Sigmoid colon (tissue), 6 donors: ENCODE measurements at regions not wholly inside any gene's neighbourhood (a gene's known extent, or its start where the extent isn't known, plus 50 kb on each side); places are given as distances from the start of the nearest gene placed in this dataset.

ENCODE experiments used
- DNase-seq: peaks from one replicate; pipeline ENCODE4 v3.0.0-alpha.2; 2019
- H3K27ac ChIP-seq, 4 donors: fragments of 200-600 bp; sonication (generic); one replicate each; pipeline ENCODE4 v1.5.1; 2016 to 2019; ENCODE audit warnings: mild to moderate bottlenecking in 1 of 4
- H3K27me3 ChIP-seq, 3 donors: fragments of 200-600 bp; sonication (generic); one replicate each; pipeline ENCODE4 v1.5.1; 2019; ENCODE audit warnings: mild to moderate bottlenecking in 1 of 3
- H3K36me3 ChIP-seq, 4 donors: fragments of 200-600 bp; sonication (generic); one replicate each; pipeline ENCODE4 v1.5.1; 2016 to 2019
- H3K4me1 ChIP-seq, 4 donors: fragments of 200-600 bp; sonication (generic); one replicate each; pipeline ENCODE4 v1.5.1; 2017 to 2019
- H3K4me3 ChIP-seq, 4 donors: fragments of 200-600 bp; sonication (generic); one replicate each; pipeline ENCODE4 v1.5.1; 2017 to 2019; ENCODE audit warnings: mild to moderate bottlenecking in 2 of 4, moderate library complexity in 1 of 4
- H3K9me3 ChIP-seq, 4 donors: fragments of 200-600 bp in 3 of 4; sonication (generic) in 3 of 4; one replicate each; pipeline versions ENCODE4 v1.5.1 to v1.6.1; 2013 to 2019
- CTCF ChIP-seq, 4 experiments: fragments of 450-650 bp in 3 of 4; fragments of 200-600 bp in 1 of 4; IDR thresholded peaks; one replicate each; pipeline ENCODE4 v1.5.1; 2016 to 2019; ENCODE audit warnings: antibody characterized with exemption in 4 of 4, mild to moderate bottlenecking in 3 of 4, moderate library complexity in 2 of 4
- EP300 ChIP-seq, 4 donors: sonication (generic); formaldehyde crosslinking; IDR thresholded peaks; one replicate each; pipeline ENCODE4 v1.6.1; 2017; ENCODE audit warnings: antibody characterized with exemption in 4 of 4
- POLR2A ChIP-seq, 2 donors: fragments of 450-650 bp; IDR thresholded peaks; one replicate each; pipeline ENCODE4 v1.6.1; 2016; ENCODE audit warnings: antibody characterized with exemption in 2 of 2, mild to moderate bottlenecking in 2 of 2, moderate library complexity in 2 of 2
- POLR2AphosphoS5 ChIP-seq, 4 donors: sonication (generic); formaldehyde crosslinking; IDR thresholded peaks; one replicate each; pipeline ENCODE4 v1.6.1; 2017; ENCODE audit warnings: antibody characterized with exemption in 4 of 4
- WGBS, 2 donors: extraction: QIAGEN DNeasy Blood & Tissue Kit; methylation state at CpG; one replicate each; pipeline ENCODE4 v1.1.7; 2013; 5-methylcytosine and 5-hydroxymethylcytosine counted together
- intact Hi-C: fragments of 100-400 bp; cut with DNase I; formaldehyde crosslinking; loops from one replicate; pipeline ENCODE4 v1.15.1; 2023
- donor health status: healthy with polysubstance abuse.
- donor health status: healthy.

GRCh38 chr17:77781536-77781935 is 177.0 kb upstream of the TNRC6C start:
- DNase-seq, result no peak
- Histone ChIP-seq H3K27ac (no peak overlapping the region), H3K36me3 (no peaks in the 10 kb centered on the region), H3K27me3 (no peaks in the 10 kb centered on the region), H3K9me3 (no peaks in the 10 kb centered on the region), H3K4me1 (peaks cover 0 to 19% (median 16%) of the 10 kb centered on the region in 4 donors), H3K4me3 (no peak overlapping the region)
- TF ChIP-seq CTCF (IDR thresholded peaks at IDR 0.05) (no peak), POLR2AphosphoS5 (IDR thresholded peaks at IDR 0.05) (no peak), EP300 (IDR thresholded peaks at IDR 0.05) (no peak), POLR2A (IDR thresholded peaks at IDR 0.05) (no peak)
- intact Hi-C loops, result no loop called here
- 67 to 76% methylated on average over 7 of the region's 7 CpGs for WGBS, 2 donors

- WGBS, 2 donors, result 65 to 73% methylated on average over 10 of the region's 10 CpGs
- intact Hi-C loops, result no loop called here
Measured at GRCh38 chr17:77782201-77782600, 176.3 kb upstream of the TNRC6C start.

GRCh38 chr17:77782611-77783010 is 175.9 kb upstream of the TNRC6C start:
- 82 to 90% methylated on average over 14 of the region's 14 CpGs for WGBS, 2 donors
- Histone ChIP-seq H3K4me1 (peaks cover 0 to 19% (median 16%) of the 10 kb centered on the region in 4 donors), H3K27ac (no peak overlapping the region), H3K9me3 (no peaks in the 10 kb centered on the region), H3K27me3 (no peaks in the 10 kb centered on the region), H3K36me3 (no peaks in the 10 kb centered on the region), H3K4me3 (no peak overlapping the region)
- no peak for TF ChIP-seq EP300 (IDR thresholded peaks at IDR 0.05)
- no peak for TF ChIP-seq POLR2A (IDR thresholded peaks at IDR 0.05)
- no peak for TF ChIP-seq POLR2AphosphoS5 (IDR thresholded peaks at IDR 0.05)
- TF ChIP-seq CTCF (IDR thresholded peaks at IDR 0.05), result no peak
- DNase-seq, result no peak
- intact Hi-C loops, result no loop called here

More at GRCh38 chr17:77782201-77782600, 176.3 kb upstream of the TNRC6C start:
- Histone ChIP-seq H3K4me3 (no peak overlapping the region), H3K27me3 (no peaks in the 10 kb centered on the region), H3K27ac (no peak overlapping the region), H3K4me1 (peaks cover 0 to 19% (median 16%) of the 10 kb centered on the region in 4 donors), H3K36me3 (no peaks in the 10 kb centered on the region), H3K9me3 (no peaks in the 10 kb centered on the region)
- no peak for DNase-seq
- TF ChIP-seq EP300 (IDR thresholded peaks at IDR 0.05) (no peak), CTCF (IDR thresholded peaks at IDR 0.05) (no peak), POLR2A (IDR thresholded peaks at IDR 0.05) (no peak), POLR2AphosphoS5 (IDR thresholded peaks at IDR 0.05) (no peak)

GRCh38 chr17:77783991-77784820 is 174.3 kb upstream of the TNRC6C start:
- H3K36me3 ChIP-seq, result no peaks in the 10 kb centered on the region
- WGBS, 2 donors, result 48 to 65% methylated on average over 20 of the region's 20 CpGs
- no peaks in the 10 kb centered on the region for H3K9me3 ChIP-seq
- H3K4me3 ChIP-seq, result no peak overlapping the region
- no peak overlapping the region for H3K27ac ChIP-seq
- no peak for DNase-seq
- H3K27me3 ChIP-seq, result no peaks in the 10 kb centered on the region
- H3K4me1 ChIP-seq, result peaks cover 0 to 14% (median 13%) of the 10 kb centered on the region in 4 donors
- TF ChIP-seq POLR2A (IDR thresholded peaks at IDR 0.05) (no peak), POLR2AphosphoS5 (IDR thresholded peaks at IDR 0.05) (no peak), CTCF (IDR thresholded peaks at IDR 0.05) (no peak), EP300 (IDR thresholded peaks at IDR 0.05) (no peak)
- intact Hi-C loops, result no loop called here
